ENCODE measurements at regions not wholly inside any gene's neighbourhood (a gene's known extent, or its start where the extent isn't known, plus 50 kb on each side); places are given as distances from the start of the nearest gene placed in this dataset.
"Not testable (repeated sequence)": the region's sequence is repeated elsewhere in the genome, so short reads cannot be mapped to it uniquely, and the experiment has no call there.

DNA sequence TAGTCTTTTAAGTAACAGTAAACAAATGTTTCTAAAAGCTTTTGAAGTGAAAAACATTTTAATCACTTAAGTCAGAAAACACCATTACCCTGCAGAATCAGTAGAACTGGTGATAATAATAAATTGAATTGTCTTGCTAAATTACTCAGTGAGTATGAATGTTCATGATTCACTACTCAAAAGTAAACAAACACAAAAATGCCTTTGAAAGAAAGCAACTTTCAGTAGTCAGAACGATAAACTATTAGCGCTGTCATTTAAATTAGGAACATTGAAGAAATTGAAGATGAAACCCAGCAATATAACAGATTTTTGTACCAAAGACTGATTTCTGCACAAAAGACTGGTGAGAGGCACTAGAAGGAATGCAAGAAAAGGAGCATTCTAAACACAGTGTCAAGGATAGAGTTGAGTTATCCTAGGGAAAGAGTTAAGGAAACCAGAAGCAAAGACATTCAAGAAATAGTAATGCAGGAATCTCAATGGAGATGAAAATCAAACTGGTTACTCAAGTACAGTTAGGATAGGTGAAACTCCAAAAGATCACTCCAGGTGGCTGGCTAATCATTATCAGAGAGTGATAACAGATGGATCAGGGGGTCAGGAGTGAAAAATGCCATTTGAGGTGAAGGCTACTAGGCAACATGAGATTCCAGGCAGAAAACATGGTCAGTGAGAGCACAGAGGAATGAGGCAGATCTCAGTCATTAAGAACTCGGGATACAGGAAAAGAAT lies 77.4 kb upstream of the ALG10 start:
- Histone ChIP-seq H3K27me3 (ENCODE audit: control insufficient read depth, insufficient read depth, low read length, poor library complexity, severe bottlenecking) (no peaks in the 10 kb centered on the region), H3K4me1 (ENCODE audit: control insufficient read depth, insufficient read depth, low read length) (no peaks in the 10 kb centered on the region), H3K36me3 (ENCODE audit: control insufficient read depth, insufficient read depth, low read length) (no peaks in the 10 kb centered on the region), H3K4me3 (ENCODE audit: low read length) (no peak overlapping the region), H3K9me3 (ENCODE audit: control insufficient read depth, low read length) (peaks cover 11% of the 10 kb centered on the region), H3K27ac (ENCODE audit: low read depth, low read length) (no peak overlapping the region), H3K9ac (ENCODE audit: extremely low read depth, low read length, poor library complexity, severe bottlenecking) (no peak overlapping the region)
- no peak overlapping the region for H3K4me3 Mint-ChIP-seq
- H3K27ac Mint-ChIP-seq = no peak overlapping the region
- 90 to 100% methylated on average over 2 to 3 of the region's 3 CpGs for WGBS, 2 experiments (ENCODE audit: insufficient coverage in 1 of 2, insufficient read length in 1 of 2)
- peaks cover 9% of the 10 kb centered on the region for H3K4me1 Mint-ChIP-seq
- peak; percentile 45 for DNase-seq
- no peaks in the 10 kb centered on the region for H3K36me3 Mint-ChIP-seq (ENCODE audit: low read depth)
- H3K9me3 Mint-ChIP-seq = peaks cover 18% of the 10 kb centered on the region
- TF ChIP-seq, protein P1, sequence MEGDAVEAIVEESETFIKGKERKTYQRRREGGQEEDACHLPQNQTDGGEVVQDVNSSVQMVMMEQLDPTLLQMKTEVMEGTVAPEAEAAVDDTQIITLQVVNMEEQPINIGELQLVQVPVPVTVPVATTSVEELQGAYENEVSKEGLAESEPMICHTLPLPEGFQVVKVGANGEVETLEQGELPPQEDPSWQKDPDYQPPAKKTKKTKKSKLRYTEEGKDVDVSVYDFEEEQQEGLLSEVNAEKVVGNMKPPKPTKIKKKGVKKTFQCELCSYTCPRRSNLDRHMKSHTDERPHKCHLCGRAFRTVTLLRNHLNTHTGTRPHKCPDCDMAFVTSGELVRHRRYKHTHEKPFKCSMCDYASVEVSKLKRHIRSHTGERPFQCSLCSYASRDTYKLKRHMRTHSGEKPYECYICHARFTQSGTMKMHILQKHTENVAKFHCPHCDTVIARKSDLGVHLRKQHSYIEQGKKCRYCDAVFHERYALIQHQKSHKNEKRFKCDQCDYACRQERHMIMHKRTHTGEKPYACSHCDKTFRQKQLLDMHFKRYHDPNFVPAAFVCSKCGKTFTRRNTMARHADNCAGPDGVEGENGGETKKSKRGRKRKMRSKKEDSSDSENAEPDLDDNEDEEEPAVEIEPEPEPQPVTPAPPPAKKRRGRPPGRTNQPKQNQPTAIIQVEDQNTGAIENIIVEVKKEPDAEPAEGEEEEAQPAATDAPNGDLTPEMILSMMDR (conservative IDR thresholded peaks at IDR 0.05) = no peak
- no peaks in the 10 kb centered on the region for H3K27me3 Mint-ChIP-seq (ENCODE audit: insufficient read depth)

- WGBS, 2 experiments (ENCODE audit: insufficient coverage in 1 of 2, insufficient read length in 1 of 2) = 92 to 100% methylated on average over 3 to 5 of the region's 6 CpGs
- H3K36me3 Mint-ChIP-seq (ENCODE audit: low read depth) = no peaks in the 10 kb centered on the region
Measured at GRCh38 chr12:33945438-33945784, 76.9 kb upstream of the ALG10 start.

GRCh38 chr12:33966219-33966618 lies 56.1 kb upstream of the ALG10 start:
- not testable (repeated sequence) for H3K4me1 Mint-ChIP-seq; H3K27ac ChIP-seq (ENCODE audit: low read depth, low read length); H3K27me3 ChIP-seq (ENCODE audit: control insufficient read depth, insufficient read depth, low read length, poor library complexity, severe bottlenecking); H3K27me3 Mint-ChIP-seq (ENCODE audit: insufficient read depth); H3K9me3 Mint-ChIP-seq; H3K4me1 ChIP-seq (ENCODE audit: control insufficient read depth, insufficient read depth, low read length); H3K4me3 Mint-ChIP-seq; H3K36me3 Mint-ChIP-seq (ENCODE audit: low read depth); H3K9me3 ChIP-seq (ENCODE audit: control insufficient read depth, low read length); H3K4me3 ChIP-seq (ENCODE audit: low read length); H3K27ac Mint-ChIP-seq; H3K9ac ChIP-seq (ENCODE audit: extremely low read depth, low read length, poor library complexity, severe bottlenecking); DNase-seq; H3K36me3 ChIP-seq (ENCODE audit: control insufficient read depth, insufficient read depth, low read length)
- WGBS, 2 experiments (ENCODE audit: insufficient coverage in 1 of 2, insufficient read length in 1 of 2) = 87 to 90% methylated on average over 5 to 7 of the region's 7 CpGs

More at GRCh38 chr12:33945438-33945784, 76.9 kb upstream of the ALG10 start:
- Mint-ChIP-seq H3K4me3 (no peak overlapping the region), H3K27me3 (ENCODE audit: insufficient read depth) (no peaks in the 10 kb centered on the region), H3K27ac (no peak overlapping the region), H3K9me3 (peaks cover 24% of the 10 kb centered on the region), H3K4me1 (peaks cover 9% of the 10 kb centered on the region)
- no peak overlapping the region for H3K4me3 ChIP-seq (ENCODE audit: low read length)
- no peak for DNase-seq
- no peak overlapping the region for H3K27ac ChIP-seq (ENCODE audit: low read depth, low read length)
- H3K4me1 ChIP-seq (ENCODE audit: control insufficient read depth, insufficient read depth, low read length) = no peaks in the 10 kb centered on the region
- TF ChIP-seq, protein P1 (conservative IDR thresholded peaks at IDR 0.05) = no peak
- H3K9me3 ChIP-seq (ENCODE audit: control insufficient read depth, low read length) = peaks cover 17% of the 10 kb centered on the region
- no peak overlapping the region for H3K9ac ChIP-seq (ENCODE audit: extremely low read depth, low read length, poor library complexity, severe bottlenecking)
- no peaks in the 10 kb centered on the region for H3K27me3 ChIP-seq (ENCODE audit: control insufficient read depth, insufficient read depth, low read length, poor library complexity, severe bottlenecking)
- no peaks in the 10 kb centered on the region for H3K36me3 ChIP-seq (ENCODE audit: control insufficient read depth, insufficient read depth, low read length)

DNA sequence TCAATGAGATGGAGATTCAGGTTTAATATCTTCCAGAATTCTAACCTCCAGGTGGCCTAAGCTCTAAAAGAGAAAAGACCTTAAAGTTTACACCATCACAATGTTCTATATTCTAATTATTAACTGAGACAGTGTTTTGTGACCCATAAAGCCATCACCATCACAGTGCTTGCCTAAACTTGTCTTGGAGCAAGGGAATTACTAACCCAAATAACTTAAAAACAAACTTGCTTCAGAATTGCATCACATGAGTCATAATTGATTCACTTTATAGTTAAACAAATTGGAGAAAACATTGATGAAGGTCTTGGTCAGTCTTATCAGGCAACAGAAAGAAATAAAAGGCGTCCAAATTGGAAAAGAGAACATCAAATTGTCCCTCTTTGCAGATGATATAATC lies 54.5 kb upstream of the ALG10 start:
- no peaks in the 10 kb centered on the region for H3K4me1 ChIP-seq (ENCODE audit: control insufficient read depth, insufficient read depth, low read length)
- TF ChIP-seq, protein P1 (conservative IDR thresholded peaks at IDR 0.05) = no peak
- 67% methylated on average over 1 of the region's 1 CpG; no CpG with 5 or more reads in 1 of the 2 experiments for WGBS, 2 experiments (ENCODE audit: insufficient coverage in 1 of 2, insufficient read length in 1 of 2)
- H3K27ac ChIP-seq (ENCODE audit: low read depth, low read length) = no peak overlapping the region
- H3K9me3 ChIP-seq (ENCODE audit: control insufficient read depth, low read length) = no peaks in the 10 kb centered on the region
- Mint-ChIP-seq H3K36me3 (ENCODE audit: low read depth) (no peaks in the 10 kb centered on the region), H3K27me3 (ENCODE audit: insufficient read depth) (no peaks in the 10 kb centered on the region), H3K4me3 (no peak overlapping the region), H3K9me3 (peaks cover 17% of the 10 kb centered on the region), H3K27ac (no peak overlapping the region), H3K4me1 (no peaks in the 10 kb centered on the region)
- no peak overlapping the region for H3K4me3 ChIP-seq (ENCODE audit: low read length)
- no peak for DNase-seq
- H3K9ac ChIP-seq (ENCODE audit: extremely low read depth, low read length, poor library complexity, severe bottlenecking) = no peak overlapping the region
- no peaks in the 10 kb centered on the region for H3K27me3 ChIP-seq (ENCODE audit: control insufficient read depth, insufficient read depth, low read length, poor library complexity, severe bottlenecking)
- no peaks in the 10 kb centered on the region for H3K36me3 ChIP-seq (ENCODE audit: control insufficient read depth, insufficient read depth, low read length)
